GM19438 (cell line): ENCODE measurements at regions not wholly inside any gene's neighbourhood (a gene's known extent, or its start where the extent isn't known, plus 50 kb on each side); places are given as distances from the start of the nearest gene placed in this dataset.
"Not testable (repeated sequence)": the region's sequence is repeated elsewhere in the genome, so short reads cannot be mapped to it uniquely, and the experiment has no call there.

ENCODE experiments used
- ATAC-seq: cut with Tn5 transposase; IDR thresholded peaks from one replicate; pipeline ENCODE4 v1.9.1; 2021; ENCODE audit warnings: low read depth; ENCODE audit not compliant: unreplicated experiment

DNA sequence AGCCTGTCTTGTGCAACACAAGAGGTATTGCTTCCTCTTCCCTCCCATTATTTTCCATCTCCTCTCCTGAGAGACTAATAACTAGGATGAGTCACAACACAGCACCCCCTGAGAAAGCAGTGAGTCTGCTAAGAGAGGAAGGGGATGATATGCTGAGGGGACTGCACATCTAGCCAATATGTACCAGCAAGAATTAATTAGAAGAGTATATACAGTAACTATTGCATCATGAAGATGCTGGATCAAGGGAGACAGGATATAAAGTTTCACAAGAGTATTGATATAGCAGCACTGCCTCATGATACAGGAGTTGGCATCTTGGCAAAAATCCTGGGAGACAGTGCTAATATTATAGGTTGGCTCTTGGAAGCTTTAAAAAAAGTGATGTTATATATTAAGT is 289.9 kb upstream of the RBMS1 start:
- ATAC-seq: no peak

DNA sequence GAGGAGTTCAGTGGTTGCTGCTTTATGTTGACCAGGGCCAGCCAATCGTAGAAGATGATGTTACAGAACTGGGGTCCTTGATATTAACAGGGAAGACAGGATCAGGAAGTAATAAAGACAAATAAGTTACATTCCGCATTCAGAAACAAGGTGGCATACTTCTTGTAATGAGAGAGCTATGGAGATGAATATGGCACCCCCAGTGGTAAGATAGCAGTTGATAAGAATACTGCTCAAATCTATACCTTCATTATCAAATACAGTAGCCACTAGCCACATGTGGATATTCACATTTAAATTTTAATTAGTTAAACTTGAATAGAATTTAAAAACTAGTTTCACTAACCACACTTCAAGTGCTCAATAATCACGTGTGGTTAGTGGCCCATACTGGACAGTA is 290.4 kb upstream of the RBMS1 start:
- no peak for ATAC-seq

DNA sequence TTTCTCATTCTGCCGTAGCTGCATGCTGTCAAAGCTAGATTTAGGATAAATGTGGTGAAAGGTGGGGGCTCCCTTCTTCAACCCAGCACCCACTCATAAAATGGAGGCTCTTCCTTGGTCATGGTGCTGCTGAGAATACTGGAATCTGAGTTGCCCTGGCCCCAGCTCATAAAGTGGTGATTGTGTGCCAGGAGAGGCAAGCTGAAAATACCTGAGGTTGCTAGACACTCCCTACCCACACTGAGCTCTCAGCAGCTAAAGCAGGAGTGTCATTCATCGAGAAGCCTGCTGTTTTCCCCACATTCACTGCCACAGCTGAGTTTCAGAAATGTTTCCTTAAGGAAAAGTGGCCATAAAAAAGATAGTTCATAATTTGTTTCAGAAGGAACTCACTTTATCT is 297.1 kb upstream of the RBMS1 start:
- ATAC-seq: no peak

DNA sequence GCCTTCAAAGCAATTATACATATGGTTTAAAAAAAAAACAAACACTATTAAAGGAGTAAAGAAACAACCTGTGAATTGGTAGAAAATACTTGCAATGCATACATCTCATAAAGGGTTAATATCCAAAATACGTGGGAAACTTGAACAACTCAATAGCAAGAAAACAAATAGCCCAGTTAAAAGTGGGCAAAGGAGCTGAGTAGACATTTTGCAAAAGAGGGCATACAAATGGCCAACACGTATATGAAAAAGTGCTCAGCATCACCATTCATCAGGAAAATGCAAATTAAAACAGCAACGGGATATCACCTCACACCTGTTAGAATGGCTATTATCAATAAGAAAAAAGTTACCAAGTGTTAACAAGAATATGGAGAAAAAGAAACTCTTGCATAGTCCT is 298.3 kb upstream of the RBMS1 start:
- no peak for ATAC-seq

DNA sequence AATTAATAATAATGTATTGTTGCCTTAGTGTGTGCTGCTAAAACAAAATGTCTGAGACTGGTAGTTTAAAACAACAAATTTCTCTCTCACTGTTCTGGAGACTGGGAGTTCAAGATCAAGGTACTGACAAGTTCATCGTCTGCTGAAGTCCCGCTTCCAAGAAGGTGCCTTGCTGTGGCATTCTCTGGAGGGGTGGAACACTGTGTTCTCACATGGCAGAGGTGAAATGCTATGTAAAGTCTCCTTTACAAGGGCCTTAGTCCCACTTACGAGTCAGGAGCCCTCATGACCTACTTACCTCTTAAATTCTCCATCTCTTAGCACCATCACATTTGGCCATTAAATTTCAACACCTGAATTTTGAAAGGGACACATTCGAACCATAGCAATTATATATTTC is 299.2 kb upstream of the RBMS1 start:
- no peak for ATAC-seq

DNA sequence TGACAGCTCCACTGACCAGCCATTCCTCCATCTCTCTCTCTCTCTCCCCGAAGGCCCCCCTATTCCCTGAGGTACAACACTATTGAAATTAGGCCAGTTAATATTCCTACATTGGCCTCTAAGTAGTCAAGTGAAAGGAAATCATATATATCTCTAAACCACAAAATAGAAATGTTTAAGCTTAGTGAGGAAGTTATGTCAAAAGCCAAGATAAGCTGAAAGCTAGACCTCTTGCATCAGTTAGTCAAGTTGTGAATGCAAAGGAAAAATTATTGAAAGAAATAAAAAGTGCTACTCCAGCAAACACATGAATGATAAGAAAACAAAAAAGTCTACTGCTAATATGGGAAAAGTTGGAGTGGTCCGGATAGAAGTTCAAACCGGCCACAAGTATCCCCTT is 301.3 kb upstream of the RBMS1 start:
- no peak for ATAC-seq

DNA sequence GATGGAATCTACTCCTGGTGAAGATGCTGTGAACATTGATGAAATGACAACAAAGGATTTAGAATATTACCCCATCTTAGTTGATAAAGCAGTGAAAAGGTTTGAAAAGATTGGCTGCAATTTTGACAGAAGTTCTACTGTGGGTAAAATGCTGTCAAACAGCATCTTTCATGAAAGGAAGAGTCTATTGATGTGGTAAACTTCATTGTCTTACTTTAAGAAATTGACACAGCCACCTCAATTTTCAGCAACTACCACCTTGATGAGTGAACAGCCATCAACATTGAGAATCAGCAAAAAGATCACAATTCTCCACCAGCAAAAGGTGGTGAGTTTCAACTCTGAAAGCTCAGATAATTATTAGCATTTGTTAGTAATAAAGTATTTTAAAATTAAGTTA is 310.3 kb upstream of the RBMS1 start:
- no peak for ATAC-seq

DNA sequence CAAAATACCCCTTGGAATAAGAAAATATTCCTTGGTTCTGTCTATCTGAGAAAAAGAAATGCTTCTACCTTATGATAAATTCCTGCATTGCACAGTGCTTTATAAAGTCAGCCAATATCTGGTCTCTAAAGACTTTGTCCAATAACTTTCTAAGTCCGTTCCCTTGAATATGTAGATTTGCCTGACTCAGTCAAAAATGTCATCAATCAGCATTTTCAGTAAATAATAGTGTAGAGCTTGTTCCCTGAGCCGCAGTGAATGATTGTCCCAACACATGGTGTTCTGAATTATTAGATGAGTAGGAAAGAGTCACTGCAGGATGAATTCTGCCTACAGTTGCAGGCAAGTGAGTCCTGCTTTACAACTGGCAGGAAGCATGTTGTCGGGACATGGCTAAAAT is 316.8 kb upstream of the RBMS1 start:
- ATAC-seq: no peak

DNA sequence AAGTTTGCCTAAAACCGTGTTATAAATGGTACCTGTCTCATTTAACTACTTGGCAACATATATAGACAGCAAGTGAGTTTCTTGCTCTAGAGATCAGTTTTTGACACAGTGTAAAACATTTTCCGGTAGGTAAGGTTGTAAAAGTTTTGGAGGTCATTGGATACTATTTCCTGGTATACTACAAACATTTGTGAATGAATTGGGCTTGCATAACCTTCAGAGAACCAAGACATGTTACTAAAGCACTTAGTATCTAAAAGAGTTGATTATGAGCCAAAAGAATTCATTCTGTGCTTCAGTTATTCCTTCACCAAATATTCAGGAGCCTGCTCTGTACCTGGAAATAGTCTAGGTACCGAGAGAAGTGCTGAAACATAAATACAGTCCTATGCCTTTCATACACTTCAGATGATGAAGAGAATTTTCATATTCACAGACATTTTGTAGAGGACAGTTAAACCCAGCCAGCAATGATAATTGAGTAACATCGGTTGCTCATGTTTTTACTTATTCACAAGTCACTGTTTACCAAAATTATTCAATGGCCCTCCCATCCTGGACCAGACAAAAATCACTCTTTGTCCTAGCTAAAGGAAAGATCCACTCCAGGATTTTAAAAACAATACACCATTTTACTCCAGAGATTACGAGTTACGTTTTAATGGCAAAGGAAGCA is 319.4 kb upstream of the RBMS1 start:
- no peak for ATAC-seq

DNA sequence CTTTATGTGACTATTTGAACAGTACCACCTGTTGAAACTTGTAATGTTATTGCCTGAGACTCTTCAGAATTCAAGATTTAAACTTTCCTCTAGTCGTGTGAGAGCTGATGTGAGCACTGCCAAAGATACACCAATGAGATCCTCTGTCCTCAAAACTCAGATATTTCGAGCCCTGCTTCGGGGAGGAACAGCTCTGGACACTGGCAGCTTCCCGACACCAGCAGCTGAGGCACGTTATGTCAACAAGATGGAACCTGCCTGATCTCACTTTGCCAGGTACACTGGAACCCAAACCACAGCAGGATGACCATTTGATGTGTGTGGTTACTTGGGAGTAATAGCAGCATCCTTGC is 319.9 kb upstream of the RBMS1 start:
- ATAC-seq: no peak

DNA sequence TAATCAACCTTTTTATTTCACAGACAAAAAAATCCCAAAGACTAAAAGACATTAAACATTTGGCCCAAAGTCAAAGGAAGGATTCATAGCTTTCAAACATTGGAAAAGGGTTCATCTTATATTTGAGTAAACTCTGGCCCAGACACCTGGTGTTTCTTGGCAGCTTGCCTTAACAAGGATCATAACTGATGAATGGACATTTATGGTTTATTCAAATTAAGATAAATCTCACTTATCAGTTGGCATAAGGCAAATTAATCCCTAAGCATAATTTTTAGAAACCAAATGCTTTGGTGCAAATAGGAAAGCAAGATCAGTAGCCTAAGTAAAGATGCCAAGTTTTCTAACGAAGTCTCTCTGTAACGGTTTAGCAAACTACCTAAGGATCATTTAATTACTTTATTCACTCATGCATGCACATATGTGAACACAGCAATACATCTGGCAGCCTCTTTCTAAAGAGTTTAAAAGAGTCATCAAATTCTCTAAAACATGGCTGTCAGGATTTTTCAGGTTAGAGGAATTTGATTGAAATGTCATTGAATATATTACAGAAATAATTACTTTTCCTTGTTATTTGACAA is 323.4 kb upstream of the RBMS1 start:
- no peak for ATAC-seq

DNA sequence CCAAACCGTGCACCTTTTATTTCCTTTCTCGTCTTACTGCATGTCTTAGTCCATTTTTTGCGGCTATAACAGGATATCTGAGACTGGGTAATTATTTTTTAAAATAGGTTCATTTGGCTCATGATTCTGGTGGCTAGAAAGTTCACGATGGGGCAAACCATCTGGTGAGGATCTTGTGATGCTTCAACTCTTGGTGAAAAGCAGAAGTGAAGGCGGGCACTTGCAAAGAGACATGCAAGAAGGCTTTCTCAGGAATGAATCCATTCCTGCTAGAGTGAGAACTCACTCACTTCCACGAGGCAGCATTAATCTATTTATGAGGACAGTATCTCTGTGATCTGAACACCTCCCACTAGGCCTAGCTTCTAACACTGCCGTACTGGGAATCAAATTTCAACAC is 327.1 kb upstream of the RBMS1 start:
- no peak for ATAC-seq

DNA sequence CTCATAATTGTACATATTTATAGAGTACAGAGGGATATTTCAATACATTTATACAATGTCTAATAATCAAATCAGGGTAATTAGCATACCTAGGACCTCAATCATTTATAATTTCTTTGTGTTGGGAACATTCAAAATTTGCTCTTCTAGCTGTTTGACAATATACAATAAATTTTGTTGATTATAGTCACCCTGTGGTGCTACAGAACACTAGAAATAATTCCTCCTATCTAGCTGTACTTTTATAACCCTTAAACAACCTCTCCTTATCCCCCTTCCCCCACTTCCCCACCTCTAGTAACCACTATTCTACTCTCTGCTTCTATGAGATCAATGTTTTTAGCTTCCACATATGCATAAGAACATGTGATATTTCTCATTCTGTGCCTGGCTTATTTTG is 328.4 kb upstream of the RBMS1 start:
- ATAC-seq: no peak

DNA sequence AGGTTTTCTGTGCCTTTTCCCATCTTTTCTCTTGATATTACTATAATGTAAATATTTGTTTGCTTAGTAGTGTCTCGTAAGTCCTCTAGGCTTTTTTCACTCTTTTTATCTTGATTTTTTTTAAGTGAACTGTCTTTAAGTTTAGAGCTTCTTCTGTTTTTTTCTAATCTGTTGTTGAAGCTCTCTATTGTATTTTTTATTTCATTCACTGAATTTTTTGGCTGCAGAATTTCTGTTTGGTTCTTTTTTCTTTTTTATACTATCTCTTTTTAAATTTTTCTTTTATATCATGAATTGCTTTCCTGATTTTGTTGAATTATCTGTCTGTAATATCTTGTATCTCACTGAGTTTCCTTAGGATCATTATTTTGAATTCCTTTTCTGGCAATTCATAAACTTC is 331.8 kb upstream of the RBMS1 start:
- no peak for ATAC-seq

DNA sequence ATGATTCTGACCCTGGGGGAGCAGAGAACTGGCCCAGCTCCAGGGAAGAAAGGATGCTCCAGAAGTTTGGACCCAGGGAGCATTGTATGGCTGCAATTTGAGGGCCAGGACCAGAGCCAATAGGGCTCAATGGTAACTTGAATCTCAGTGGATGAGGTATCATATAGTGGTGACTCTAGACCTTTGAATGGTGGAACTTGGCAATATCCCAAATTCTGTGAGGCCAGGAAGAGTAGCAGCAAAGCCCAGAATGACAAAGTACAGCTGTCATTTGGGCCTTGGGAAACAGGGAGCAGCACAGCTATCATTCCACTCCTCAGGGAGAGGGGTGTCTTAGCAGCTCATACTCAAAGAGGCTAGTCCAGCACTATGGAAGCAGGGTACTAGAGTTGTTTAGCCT is 332.9 kb upstream of the RBMS1 start:
- ATAC-seq: no peak

DNA sequence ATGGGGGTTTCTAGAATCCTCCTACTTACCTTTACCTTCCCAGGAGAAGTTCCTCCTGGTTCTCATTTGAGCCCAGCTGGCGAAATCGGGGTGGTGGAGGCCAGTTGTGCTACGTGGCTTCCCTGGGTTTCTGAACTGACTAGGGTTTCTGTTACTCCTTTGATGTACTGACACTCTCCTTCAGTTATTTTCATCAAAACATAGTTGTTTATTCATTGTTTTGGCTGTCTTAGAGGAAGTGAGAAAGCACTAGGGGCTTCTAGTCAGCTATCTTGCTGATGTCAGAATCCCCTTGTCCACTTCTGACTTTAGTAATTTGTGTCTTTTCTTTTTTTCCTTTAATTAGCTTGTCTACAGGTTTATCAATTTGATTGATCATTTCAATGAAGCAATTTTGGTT is 332.2 kb upstream of the TANK start:
- no peak for ATAC-seq

DNA sequence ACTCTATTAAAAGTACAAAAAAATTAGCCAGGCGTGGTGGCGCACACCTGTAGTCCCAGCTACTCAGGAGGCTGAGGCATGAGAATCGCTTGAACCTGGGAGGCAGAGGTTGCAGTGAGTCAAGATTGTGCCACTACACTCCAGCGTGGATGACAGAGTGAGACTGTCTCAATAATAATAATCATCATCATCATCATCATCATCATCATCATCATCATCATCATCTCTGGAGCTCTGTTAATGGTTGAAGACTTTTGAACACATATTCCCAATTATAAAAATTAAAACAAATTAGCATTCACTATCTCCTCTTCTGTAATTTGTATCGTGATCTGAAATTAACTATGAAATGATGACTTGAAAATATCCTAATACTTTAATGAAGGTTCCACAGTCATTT is 327.8 kb upstream of the TANK start:
- ATAC-seq: not testable (repeated sequence)

DNA sequence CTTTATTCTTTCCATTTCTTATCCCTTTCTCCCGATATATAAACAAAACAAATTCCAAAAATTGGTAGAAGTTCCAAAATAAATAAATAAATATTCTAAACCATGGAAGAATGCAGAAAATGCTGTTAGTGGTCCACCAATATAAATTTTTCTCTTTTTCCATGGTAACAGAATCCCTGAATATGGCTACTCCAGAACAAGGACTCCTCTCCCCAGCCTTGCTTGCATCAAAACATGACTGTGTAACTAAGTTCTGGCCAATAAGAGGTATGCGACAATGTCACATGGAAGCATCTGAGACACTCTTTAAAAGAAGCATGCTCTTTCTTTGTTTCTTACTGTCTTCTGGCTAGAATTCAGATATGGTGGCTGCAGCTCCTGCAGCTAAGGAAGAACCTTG is 325.1 kb upstream of the TANK start:
- ATAC-seq: no peak

DNA sequence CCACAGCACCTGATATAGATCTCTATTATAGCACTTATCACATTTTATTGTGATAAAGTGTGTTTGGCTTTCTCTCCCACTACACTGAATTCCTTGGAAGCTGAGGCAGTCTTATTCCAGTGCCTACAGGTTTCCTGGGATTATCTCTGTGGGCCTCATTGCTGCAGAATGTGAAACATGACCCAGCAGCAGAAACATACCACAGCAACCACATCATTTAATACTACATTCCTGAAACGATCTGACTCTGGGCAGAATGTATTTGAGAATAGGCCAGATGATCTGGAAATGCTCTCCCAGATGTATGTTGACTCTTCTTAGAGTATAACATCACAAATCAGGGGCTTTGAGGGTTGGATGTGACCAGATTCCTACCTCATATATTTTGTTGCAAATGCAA is 323.5 kb upstream of the TANK start:
- ATAC-seq: no peak

DNA sequence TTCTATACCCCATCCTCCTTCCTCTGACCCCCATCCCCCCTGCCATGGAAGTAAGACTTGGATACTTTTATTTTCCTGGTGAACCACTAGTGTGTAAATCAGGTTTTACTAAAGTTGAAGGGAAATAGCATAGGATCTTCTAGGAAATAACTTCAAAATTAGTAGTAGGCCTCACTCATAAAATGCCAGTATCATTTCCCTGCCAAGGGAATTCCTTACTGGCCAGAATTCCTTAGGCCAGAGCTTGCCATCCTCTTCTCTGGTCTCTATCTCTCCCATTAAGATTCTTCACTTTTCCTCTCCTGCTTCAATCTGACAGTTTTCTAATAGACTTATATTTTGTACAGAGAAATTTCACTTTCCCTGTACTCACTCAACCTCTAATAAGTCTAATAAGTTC is 322.8 kb upstream of the TANK start:
- ATAC-seq: no peak

DNA sequence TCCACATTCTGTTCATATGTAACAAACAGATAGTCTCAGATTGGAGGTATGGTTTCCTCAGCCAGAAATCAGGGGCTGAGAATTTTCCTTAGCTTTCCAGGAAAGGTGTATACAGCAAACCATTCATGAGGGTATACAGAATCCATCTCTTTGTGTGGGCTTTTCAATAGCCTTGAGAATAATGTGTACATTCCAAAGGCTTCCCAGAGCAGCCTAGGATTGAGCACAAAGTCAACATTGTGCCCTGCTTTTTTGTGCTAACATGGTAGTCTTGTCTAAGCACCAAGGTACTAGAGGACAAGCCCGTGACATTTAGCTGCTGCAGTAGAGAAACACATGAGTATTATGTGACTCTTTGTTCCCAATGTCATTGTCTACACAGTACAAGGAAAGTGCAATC is 322.1 kb upstream of the TANK start:
- no peak for ATAC-seq

DNA sequence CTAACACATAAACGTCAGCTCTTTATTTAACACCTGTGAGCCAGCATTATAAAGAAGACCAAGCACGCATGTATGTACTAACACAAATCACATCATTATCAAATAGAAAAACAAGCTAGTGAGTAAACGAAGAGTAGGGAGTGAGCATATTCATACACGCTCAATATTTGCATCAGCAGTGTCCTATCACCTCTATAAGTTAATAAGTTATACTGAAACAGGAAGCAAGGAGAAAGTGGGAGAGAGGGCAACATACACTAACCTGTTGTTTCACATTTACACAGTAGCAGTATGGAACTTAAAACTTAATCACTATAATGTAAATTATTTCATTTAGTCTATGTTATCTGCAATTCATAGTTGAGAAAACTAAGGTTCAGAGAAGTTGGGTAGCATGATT is 321.5 kb upstream of the TANK start:
- ATAC-seq: no peak

DNA sequence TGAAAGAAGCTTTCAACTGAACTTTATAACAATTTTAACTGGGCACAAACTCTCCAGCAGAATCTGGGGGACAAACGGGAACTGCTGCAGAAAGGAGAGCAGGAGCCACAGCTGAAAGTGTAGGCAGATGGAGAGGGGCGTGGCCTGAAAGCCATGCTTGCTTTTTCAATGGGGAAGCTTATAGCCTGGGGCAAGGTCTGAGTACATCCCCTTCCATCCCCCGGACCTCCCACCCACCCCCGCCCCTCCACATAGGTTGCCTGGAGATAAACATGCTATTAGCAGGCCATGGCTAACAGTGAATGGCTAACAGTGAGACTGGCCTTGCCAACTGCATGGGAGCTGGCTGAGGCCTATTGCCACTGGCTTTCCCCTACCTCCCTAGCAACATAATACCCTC is 317.9 kb upstream of the TANK start:
- no peak for ATAC-seq
